DMS153 treated with DMSO at 0.1 percent for 48 hours (cell line): ENCODE measurements at regions not wholly inside any gene's neighbourhood (a gene's known extent, or its start where the extent isn't known, plus 50 kb on each side); places are given as distances from the start of the nearest gene placed in this dataset.
"Not testable (repeated sequence)": the region's sequence is repeated elsewhere in the genome, so short reads cannot be mapped to it uniquely, and the experiment has no call there.

Source experiments
- DNase-seq: peaks from one replicate; lab custom pipeline; 2025; ENCODE audit not compliant: unreplicated experiment; lab: John Stamatoyannopoulos, UW

GRCh38 chr14:30218907-30219306 lies 291.3 kb upstream of the PRKD1 start:
- no peak for DNase-seq

DNA sequence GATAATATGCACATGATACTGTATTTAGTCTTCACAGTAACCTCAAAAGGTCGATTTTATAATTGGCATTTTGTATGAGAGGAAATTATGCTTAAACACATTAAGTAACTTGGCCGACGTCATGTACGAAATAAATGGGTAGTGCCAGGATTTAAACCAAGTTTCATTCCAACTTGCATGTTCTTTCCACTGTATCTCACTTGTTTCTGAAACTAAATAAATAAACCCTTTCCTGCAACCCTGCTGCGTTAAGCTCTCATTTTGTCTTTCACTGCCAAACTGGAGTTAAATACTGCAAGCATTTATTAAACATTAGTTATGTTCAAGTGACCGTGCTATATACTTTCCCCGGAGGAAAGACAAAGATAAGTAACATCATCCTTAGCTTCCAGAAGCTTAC lies 293.9 kb upstream of the PRKD1 start:
- no peak for DNase-seq

DNA sequence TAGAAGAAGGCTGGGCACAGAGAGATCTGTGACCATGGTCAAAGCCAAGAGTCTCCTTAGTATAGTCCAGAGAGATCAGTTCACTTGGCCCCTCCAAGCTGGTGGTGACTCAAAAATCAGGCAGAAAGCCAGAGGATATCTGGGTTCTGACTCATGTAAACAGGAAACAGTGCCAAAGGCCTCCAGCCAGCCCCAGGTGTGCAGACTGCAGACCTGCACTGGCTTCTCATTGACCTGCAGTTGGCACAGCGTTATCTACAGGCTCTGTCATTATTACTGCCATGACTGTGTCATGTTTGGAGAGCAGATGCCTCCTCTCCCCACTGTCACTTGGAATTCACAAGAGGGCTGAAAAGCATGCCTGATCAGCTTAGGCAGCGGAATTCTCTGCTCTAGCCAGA lies 295.7 kb upstream of the PRKD1 start:
- peak; percentile 77 for DNase-seq

DNA sequence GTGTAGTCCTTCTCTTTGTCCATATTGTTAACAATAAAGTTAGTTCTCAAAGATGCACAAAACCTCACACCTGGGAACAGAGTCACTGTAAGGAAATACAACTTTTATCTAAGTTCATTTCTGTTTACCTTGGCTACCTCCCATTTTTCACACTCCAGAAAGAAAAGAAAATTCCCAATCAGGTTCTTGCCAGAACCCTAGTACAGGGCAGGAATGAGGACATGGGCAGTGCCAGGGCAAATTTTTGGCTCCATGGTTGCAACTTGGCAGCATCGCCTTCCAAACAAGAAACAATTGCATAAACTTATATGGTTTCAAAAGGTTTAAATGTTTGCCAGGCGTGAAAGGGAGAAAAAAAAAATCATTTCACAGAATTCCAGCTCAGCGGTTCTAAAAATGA lies 296.3 kb upstream of the PRKD1 start:
- DNase-seq, result no peak

GRCh38 chr14:30225176-30225575 lies 297.5 kb upstream of the PRKD1 start:
- no peak for DNase-seq

GRCh38 chr14:30227436-30227835 lies 299.8 kb upstream of the PRKD1 start:
- DNase-seq, result no peak

GRCh38 chr14:30227876-30228275 lies 300.2 kb upstream of the PRKD1 start:
- DNase-seq, result no peak

GRCh38 chr14:30230719-30231118 lies 303.1 kb upstream of the PRKD1 start:
- no peak for DNase-seq

GRCh38 chr14:30234966-30235365 lies 307.3 kb upstream of the PRKD1 start:
- DNase-seq, result no peak

DNA sequence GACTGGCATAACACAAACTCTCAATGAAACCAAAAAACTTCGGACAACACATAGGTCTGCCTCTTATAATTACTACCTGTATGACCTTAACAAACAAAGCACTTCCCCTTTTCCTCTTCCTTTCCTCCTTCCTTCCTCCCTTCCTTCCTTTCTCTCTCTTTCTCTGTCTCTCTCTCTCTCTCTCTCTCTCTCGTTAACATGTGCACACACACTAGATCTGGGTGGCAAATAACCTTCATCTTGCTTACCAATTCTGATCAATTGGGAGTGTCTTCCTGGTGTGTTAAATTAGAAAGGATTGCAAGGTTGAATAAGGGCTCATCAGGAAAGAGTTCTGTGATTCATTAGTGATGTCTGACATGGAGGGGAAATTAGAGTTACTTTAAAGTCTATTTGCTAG lies 307.8 kb upstream of the PRKD1 start:
- no peak for DNase-seq

- no peak for DNase-seq
Observed at GRCh38 chr14:30238936-30239335, 311.3 kb upstream of the PRKD1 start.

DNA sequence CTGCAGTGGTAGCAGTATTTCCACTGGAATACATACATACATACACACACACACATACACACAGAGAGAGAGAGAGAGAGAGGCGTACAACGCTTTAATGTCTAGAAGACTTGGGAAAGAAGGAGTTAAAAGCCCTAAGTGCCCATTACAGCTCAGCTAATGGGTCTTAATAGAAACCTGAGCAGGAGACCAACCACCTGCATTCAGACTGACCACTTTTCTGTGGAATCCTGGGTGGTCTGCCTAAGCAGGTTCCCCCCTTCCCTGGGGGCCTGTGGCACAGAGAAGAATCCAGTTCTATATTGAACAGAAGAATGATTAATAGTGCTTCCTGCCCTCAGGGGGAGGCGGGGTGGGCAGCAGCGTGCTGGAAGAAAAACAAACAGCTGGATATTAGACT lies 312.4 kb upstream of the PRKD1 start:
- no peak for DNase-seq

DNA sequence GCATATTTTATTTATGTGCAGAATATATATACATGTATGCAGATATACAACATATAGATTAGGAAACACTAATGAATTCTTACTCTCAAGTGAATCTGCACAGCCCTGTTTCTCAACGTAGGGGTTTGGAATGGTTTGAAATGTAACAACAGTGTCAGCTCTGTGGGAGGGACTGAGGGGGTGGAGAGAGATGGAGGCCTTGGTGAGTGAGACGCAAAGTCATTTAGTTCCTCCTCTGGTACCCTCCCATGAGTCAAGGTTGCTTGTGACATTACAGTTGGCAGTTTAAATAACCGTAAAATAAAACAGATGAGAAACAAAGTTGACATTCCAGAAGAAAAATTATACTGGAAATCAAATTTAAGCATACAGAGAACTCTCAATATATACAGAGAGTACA lies 313.0 kb upstream of the PRKD1 start:
- DNase-seq, result no peak

GRCh38 chr14:30242744-30243143 lies 315.1 kb upstream of the PRKD1 start:
- DNase-seq, result no peak

GRCh38 chr14:30243207-30243606 lies 315.6 kb upstream of the PRKD1 start:
- no peak for DNase-seq

GRCh38 chr14:30243805-30244204 lies 315.2 kb upstream of the G2E3 start:
- DNase-seq, result no peak

DNA sequence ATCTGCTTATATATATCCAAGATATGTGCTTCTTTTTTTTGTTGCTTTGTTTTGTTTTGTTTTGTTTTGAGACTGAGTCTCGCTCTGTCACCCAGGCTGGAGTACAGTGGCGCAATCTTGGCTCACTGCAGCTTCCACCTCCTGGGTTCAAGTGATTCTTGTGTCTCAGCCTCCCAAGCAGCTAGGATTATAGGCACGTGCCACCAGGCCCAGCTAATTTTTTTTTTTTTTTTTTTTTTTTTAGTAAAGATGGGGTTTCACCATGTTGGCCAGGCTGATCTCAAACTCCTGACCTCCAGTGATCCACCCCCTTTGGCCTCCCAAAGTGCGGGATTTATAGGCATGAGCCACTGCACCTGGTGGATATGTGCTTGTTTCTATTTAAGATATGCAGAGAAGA lies 314.6 kb upstream of the G2E3 start:
- not testable (repeated sequence) for DNase-seq

- DNase-seq, result no peak
Observed at GRCh38 chr14:30251017-30251416, 307.9 kb upstream of the G2E3 start.

DNA sequence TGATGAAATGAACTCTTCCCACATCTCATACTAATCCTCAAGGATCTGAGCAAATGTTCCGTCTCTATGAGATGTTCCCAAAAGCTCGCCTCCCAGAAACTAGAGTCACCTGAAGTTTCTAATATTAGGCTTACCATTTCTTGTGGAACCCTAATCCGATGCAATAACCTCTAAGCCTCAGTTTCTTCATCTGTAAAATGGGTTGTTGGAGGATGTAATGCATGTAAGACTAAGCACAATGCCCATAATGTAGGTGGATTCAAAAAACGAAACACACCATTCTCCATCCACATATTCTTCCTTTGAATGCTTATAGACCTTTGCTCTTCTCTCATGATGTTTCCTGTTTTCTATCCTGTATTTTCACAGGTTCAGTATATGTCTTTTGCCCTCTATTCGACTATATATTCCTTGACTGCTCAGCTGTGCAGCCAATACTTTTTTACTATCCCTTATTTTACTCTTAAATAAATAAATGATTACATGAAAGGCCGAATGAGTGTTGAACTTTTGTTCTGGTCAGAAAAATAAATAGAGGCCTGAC lies 307.3 kb upstream of the G2E3 start:
- DNase-seq, result no peak

DNA sequence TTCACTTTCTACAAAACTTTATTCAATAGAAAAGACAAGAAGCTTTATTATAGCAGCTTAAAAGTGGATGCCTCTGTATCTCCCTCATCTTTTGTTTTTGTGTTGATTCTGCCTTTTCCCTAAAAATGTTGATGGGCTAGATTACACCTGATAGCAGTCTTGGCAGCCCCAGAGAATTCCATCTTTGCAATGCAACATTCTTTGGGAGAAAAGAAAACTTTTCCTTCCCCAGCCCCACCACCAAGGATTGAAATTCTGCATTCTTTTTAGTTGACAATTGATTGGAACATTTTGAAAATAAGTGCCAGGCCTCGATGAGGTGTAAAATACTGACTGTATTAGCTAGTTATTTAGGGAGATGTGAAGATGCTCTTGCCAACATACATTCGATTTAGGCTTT lies 306.8 kb upstream of the G2E3 start:
- no peak for DNase-seq

- DNase-seq, result no peak
Observed at GRCh38 chr14:30252783-30253674, 305.9 kb upstream of the G2E3 start.

GRCh38 chr14:30256627-30257026 lies 302.3 kb upstream of the G2E3 start:
- DNase-seq, result no peak
